ENCODE measurements at regions not wholly inside any gene's neighbourhood (a gene's known extent, or its start where the extent isn't known, plus 50 kb on each side); places are given as distances from the start of the nearest gene placed in this dataset.

- TF ChIP-seq, protein P1, sequence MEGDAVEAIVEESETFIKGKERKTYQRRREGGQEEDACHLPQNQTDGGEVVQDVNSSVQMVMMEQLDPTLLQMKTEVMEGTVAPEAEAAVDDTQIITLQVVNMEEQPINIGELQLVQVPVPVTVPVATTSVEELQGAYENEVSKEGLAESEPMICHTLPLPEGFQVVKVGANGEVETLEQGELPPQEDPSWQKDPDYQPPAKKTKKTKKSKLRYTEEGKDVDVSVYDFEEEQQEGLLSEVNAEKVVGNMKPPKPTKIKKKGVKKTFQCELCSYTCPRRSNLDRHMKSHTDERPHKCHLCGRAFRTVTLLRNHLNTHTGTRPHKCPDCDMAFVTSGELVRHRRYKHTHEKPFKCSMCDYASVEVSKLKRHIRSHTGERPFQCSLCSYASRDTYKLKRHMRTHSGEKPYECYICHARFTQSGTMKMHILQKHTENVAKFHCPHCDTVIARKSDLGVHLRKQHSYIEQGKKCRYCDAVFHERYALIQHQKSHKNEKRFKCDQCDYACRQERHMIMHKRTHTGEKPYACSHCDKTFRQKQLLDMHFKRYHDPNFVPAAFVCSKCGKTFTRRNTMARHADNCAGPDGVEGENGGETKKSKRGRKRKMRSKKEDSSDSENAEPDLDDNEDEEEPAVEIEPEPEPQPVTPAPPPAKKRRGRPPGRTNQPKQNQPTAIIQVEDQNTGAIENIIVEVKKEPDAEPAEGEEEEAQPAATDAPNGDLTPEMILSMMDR (IDR thresholded peaks at IDR 0.05) = no peak
- H3K36me3 ChIP-seq (ENCODE audit: control insufficient read depth, insufficient read depth, low read length) = no peaks in the 10 kb centered on the region
- no peak overlapping the region for H3K4me3 Mint-ChIP-seq
- H3K9me3 Mint-ChIP-seq = no peaks in the 10 kb centered on the region
- no peaks in the 10 kb centered on the region for H3K4me1 ChIP-seq (ENCODE audit: control insufficient read depth, insufficient read depth, low read length)
- H3K36me3 Mint-ChIP-seq = no peaks in the 10 kb centered on the region
- no peaks in the 10 kb centered on the region for H3K9me3 ChIP-seq (ENCODE audit: control insufficient read depth, insufficient read depth, low read length)
- H3K27me3 ChIP-seq (ENCODE audit: control insufficient read depth, insufficient read depth, low read length) = no peaks in the 10 kb centered on the region
- intact Hi-C loops (cut with micrococcal nuclease) = no loop called here
- no CpG with 5 or more reads among the region's 1 CpG for WGBS (ENCODE audit: insufficient coverage)
- ATAC-seq = no peak
- H3K27ac ChIP-seq (ENCODE audit: low read length) = no peak overlapping the region
- no peak overlapping the region for H3K4me3 ChIP-seq (ENCODE audit: low read length)
- no peak for DNase-seq
- no peak overlapping the region for H3K27ac Mint-ChIP-seq
- peaks cover 9 to 32% of the 10 kb centered on the region in 2 donors for H3K27me3 Mint-ChIP-seq (ENCODE audit: low read depth in 2 of 2)
- no peaks in the 10 kb centered on the region for H3K4me1 Mint-ChIP-seq
Observed at GRCh38 chr11:33557201-33557600, 143.4 kb downstream of the C11orf91 start.

DNA sequence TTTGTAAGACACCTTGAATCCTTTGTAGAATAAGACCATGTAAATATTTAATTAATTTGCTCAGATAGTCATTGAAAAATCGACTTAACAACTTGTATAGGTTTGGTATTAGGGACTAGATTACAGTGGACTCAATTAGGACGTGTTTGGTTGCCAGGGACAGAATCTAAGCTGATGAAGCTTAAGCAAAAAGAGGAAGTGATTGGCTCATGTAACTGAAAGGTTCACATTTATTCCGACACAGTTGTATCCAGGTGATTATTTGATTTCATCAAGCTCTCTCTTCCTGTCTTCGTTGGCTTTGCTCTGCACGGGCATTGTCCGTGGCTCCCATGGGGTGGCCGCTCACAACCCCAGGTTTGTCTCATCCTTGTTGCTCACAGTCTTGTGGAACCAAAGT, 146.4 kb downstream of the C11orf91 start:
- no peak for ATAC-seq
- Mint-ChIP-seq H3K4me3 (no peak overlapping the region), H3K4me1 (no peaks in the 10 kb centered on the region), H3K36me3 (no peaks in the 10 kb centered on the region), H3K27ac (no peak overlapping the region), H3K27me3 (ENCODE audit: low read depth in 2 of 2) (peaks cover 7 to 48% of the 10 kb centered on the region in 2 donors), H3K9me3 (no peaks in the 10 kb centered on the region)
- intact Hi-C loops (cut with micrococcal nuclease) = no loop called here
- Histone ChIP-seq H3K4me3 (ENCODE audit: low read length) (no peak overlapping the region), H3K9me3 (ENCODE audit: control insufficient read depth, insufficient read depth, low read length) (no peaks in the 10 kb centered on the region), H3K36me3 (ENCODE audit: control insufficient read depth, insufficient read depth, low read length) (no peaks in the 10 kb centered on the region), H3K27ac (ENCODE audit: low read length) (no peak overlapping the region), H3K27me3 (ENCODE audit: control insufficient read depth, insufficient read depth, low read length) (peaks cover 3% of the 10 kb centered on the region), H3K4me1 (ENCODE audit: control insufficient read depth, insufficient read depth, low read length) (no peaks in the 10 kb centered on the region)
- WGBS (ENCODE audit: insufficient coverage) = 90% methylated on average over 7 of the region's 7 CpGs
- DNase-seq = no peak
- TF ChIP-seq, protein P1 (IDR thresholded peaks at IDR 0.05) = no peak

DNA sequence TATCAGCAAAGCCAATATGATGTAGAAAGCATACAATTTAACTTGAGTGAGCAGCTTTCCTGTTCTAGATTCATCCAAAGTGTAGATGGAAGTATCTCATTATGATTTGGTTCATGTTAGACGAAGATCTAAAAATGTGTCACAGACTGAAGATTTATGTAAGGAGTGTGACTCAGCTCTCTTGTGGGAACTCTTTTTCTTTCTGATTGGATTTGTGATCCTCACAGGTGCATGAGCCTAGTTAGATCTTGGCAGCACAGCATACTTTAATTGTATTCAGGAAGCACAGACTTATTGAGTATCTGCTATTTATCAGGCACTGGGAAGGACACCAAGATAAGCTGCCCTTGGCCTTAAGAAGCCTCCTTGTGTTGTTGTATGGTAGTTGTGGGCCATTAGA, 147.1 kb downstream of the C11orf91 start:
- Histone ChIP-seq H3K36me3 (ENCODE audit: control insufficient read depth, insufficient read depth, low read length) (no peaks in the 10 kb centered on the region), H3K4me1 (ENCODE audit: control insufficient read depth, insufficient read depth, low read length) (no peaks in the 10 kb centered on the region), H3K4me3 (ENCODE audit: low read length) (no peak overlapping the region), H3K9me3 (ENCODE audit: control insufficient read depth, insufficient read depth, low read length) (no peaks in the 10 kb centered on the region), H3K27me3 (ENCODE audit: control insufficient read depth, insufficient read depth, low read length) (peaks cover 3% of the 10 kb centered on the region), H3K27ac (ENCODE audit: low read length) (no peak overlapping the region)
- Mint-ChIP-seq H3K4me3 (no peak overlapping the region), H3K4me1 (no peaks in the 10 kb centered on the region), H3K9me3 (no peaks in the 10 kb centered on the region), H3K27me3 (ENCODE audit: low read depth in 2 of 2) (peaks cover 7 to 49% of the 10 kb centered on the region in 2 donors), H3K27ac (no peak overlapping the region), H3K36me3 (no peaks in the 10 kb centered on the region)
- TF ChIP-seq, protein P1 (IDR thresholded peaks at IDR 0.05) = no peak
- ATAC-seq (no peak), DNase-seq (no peak)
- intact Hi-C loops (cut with micrococcal nuclease) = no loop called here
- WGBS (ENCODE audit: insufficient coverage) = 11% methylated on average over 1 of the region's 1 CpG

DNA sequence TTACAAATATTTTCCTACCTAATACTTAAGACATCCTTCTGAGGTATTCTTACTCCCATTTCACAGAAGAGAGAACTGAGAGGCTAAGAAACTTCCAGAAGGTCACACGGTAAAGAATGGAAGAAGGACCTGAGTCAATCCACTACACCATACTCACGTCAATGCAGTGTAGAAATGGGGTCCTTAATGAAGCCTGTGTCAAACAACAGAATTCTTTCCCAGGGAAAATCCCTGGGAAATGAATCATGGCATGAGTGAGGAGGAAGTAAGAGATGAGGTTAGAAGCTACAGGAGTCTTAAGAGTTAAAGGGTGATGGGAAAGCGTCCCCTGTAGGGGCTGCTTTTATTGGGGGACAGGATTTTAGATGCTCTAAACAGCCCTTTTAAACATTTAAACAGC, 147.9 kb downstream of the C11orf91 start:
- Histone ChIP-seq H3K27ac (ENCODE audit: low read length) (no peak overlapping the region), H3K27me3 (ENCODE audit: control insufficient read depth, insufficient read depth, low read length) (peaks cover 3% of the 10 kb centered on the region), H3K9me3 (ENCODE audit: control insufficient read depth, insufficient read depth, low read length) (no peaks in the 10 kb centered on the region), H3K4me3 (ENCODE audit: low read length) (no peak overlapping the region), H3K36me3 (ENCODE audit: control insufficient read depth, insufficient read depth, low read length) (no peaks in the 10 kb centered on the region), H3K4me1 (ENCODE audit: control insufficient read depth, insufficient read depth, low read length) (no peaks in the 10 kb centered on the region)
- WGBS (ENCODE audit: insufficient coverage) = 100% methylated on average over 1 of the region's 3 CpGs
- H3K9me3 Mint-ChIP-seq = no peaks in the 10 kb centered on the region
- H3K4me3 Mint-ChIP-seq = no peak overlapping the region
- TF ChIP-seq, protein P1 (IDR thresholded peaks at IDR 0.05) = no peak
- ATAC-seq (no peak), DNase-seq (no peak)
- H3K27me3 Mint-ChIP-seq (ENCODE audit: low read depth in 2 of 2) = peaks cover 7 to 53% of the 10 kb centered on the region in 2 donors
- no peak overlapping the region for H3K27ac Mint-ChIP-seq
- H3K36me3 Mint-ChIP-seq = no peaks in the 10 kb centered on the region
- H3K4me1 Mint-ChIP-seq = no peaks in the 10 kb centered on the region
- intact Hi-C loops (cut with micrococcal nuclease) = no loop called here

Measured in natural killer cell (primary cell).